ENCODE measurements at regions not wholly inside any gene's neighbourhood (a gene's known extent, or its start where the extent isn't known, plus 50 kb on each side); places are given as distances from the start of the nearest gene placed in this dataset.
"Not testable (repeated sequence)": the region's sequence is repeated elsewhere in the genome, so short reads cannot be mapped to it uniquely, and the experiment has no call there.

- H3K9ac ChIP-seq: no peak overlapping the region
- H3K27me3 ChIP-seq (ENCODE audit: insufficient read depth, low read depth): no peaks in the 10 kb centered on the region
- H3K27ac ChIP-seq: no peak overlapping the region
- H3K4me1 ChIP-seq (ENCODE audit: low read depth, poor library complexity, severe bottlenecking): no peaks in the 10 kb centered on the region
- no peak overlapping the region for H3K4me3 ChIP-seq (IDR thresholded peaks at IDR 0.05; ENCODE audit: insufficient read depth, low read depth, low read length)
- H3K4me2 ChIP-seq: no peak overlapping the region
- TF ChIP-seq CTCF (conservative IDR thresholded peaks at IDR 0.05; ENCODE audit: low read depth, low read length): no peak
- H3K36me3 ChIP-seq (ENCODE audit: insufficient read depth): no peaks in the 10 kb centered on the region
- no peaks in the 10 kb centered on the region for H4K20me1 ChIP-seq (ENCODE audit: insufficient read depth)
- no peak overlapping the region for H2AFZ ChIP-seq (ENCODE audit: low read depth)
- H3K79me2 ChIP-seq (ENCODE audit: insufficient read depth, low read depth): no peaks in the 10 kb centered on the region
These were observed 164.9 kb downstream of the THBS2 start for GRCh38 chr6:169088762-169089161.

GRCh38 chr6:169087443-169088041, 166.1 kb downstream of the THBS2 start:
- no peak for TF ChIP-seq CTCF (conservative IDR thresholded peaks at IDR 0.05; ENCODE audit: low read depth, low read length)

GRCh38 chr6:169086616-169087015, 167.0 kb downstream of the THBS2 start:
- not testable (repeated sequence) for H3K27ac ChIP-seq; H3K4me1 ChIP-seq (ENCODE audit: low read depth, poor library complexity, severe bottlenecking); H4K20me1 ChIP-seq (ENCODE audit: insufficient read depth); H3K79me2 ChIP-seq (ENCODE audit: insufficient read depth, low read depth); H3K36me3 ChIP-seq (ENCODE audit: insufficient read depth); H3K4me3 ChIP-seq (IDR thresholded peaks at IDR 0.05; ENCODE audit: insufficient read depth, low read depth, low read length); H3K27me3 ChIP-seq (ENCODE audit: insufficient read depth, low read depth); H3K9ac ChIP-seq; H3K4me2 ChIP-seq; H2AFZ ChIP-seq (ENCODE audit: low read depth)

More at GRCh38 chr6:169087443-169088041, 166.1 kb downstream of the THBS2 start:
- H3K27ac ChIP-seq: no peak overlapping the region
- no peaks in the 10 kb centered on the region for H3K79me2 ChIP-seq (ENCODE audit: insufficient read depth, low read depth)
- H3K36me3 ChIP-seq (ENCODE audit: insufficient read depth): no peaks in the 10 kb centered on the region
- no peak overlapping the region for H3K4me2 ChIP-seq
- no peaks in the 10 kb centered on the region for H3K4me1 ChIP-seq (ENCODE audit: low read depth, poor library complexity, severe bottlenecking)
- no peaks in the 10 kb centered on the region for H4K20me1 ChIP-seq (ENCODE audit: insufficient read depth)
- H3K4me3 ChIP-seq (IDR thresholded peaks at IDR 0.05; ENCODE audit: insufficient read depth, low read depth, low read length): no peak overlapping the region
- H3K9ac ChIP-seq: no peak overlapping the region
- no peak overlapping the region for H2AFZ ChIP-seq (ENCODE audit: low read depth)
- H3K27me3 ChIP-seq (ENCODE audit: insufficient read depth, low read depth): no peaks in the 10 kb centered on the region

GRCh38 chr6:169086020-169086419, 167.6 kb downstream of the THBS2 start:
- no peaks in the 10 kb centered on the region for H3K4me1 ChIP-seq (ENCODE audit: low read depth, poor library complexity, severe bottlenecking)
- H3K9ac ChIP-seq: no peak overlapping the region
- H3K79me2 ChIP-seq (ENCODE audit: insufficient read depth, low read depth): no peaks in the 10 kb centered on the region
- no peak for TF ChIP-seq CTCF (conservative IDR thresholded peaks at IDR 0.05; ENCODE audit: low read depth, low read length)
- no peaks in the 10 kb centered on the region for H3K36me3 ChIP-seq (ENCODE audit: insufficient read depth)
- no peaks in the 10 kb centered on the region for H3K27me3 ChIP-seq (ENCODE audit: insufficient read depth, low read depth)
- no peak overlapping the region for H3K4me2 ChIP-seq
- H3K27ac ChIP-seq: no peak overlapping the region
- no peaks in the 10 kb centered on the region for H4K20me1 ChIP-seq (ENCODE audit: insufficient read depth)
- no peak overlapping the region for H3K4me3 ChIP-seq (IDR thresholded peaks at IDR 0.05; ENCODE audit: insufficient read depth, low read depth, low read length)
- no peak overlapping the region for H2AFZ ChIP-seq (ENCODE audit: low read depth)

GRCh38 chr6:169085466-169085865, 168.2 kb downstream of the THBS2 start:
- Histone ChIP-seq H3K27ac (no peak overlapping the region), H3K4me2 (no peak overlapping the region), H3K4me3 (IDR thresholded peaks at IDR 0.05; ENCODE audit: insufficient read depth, low read depth, low read length) (no peak overlapping the region), H3K36me3 (ENCODE audit: insufficient read depth) (no peaks in the 10 kb centered on the region), H4K20me1 (ENCODE audit: insufficient read depth) (no peaks in the 10 kb centered on the region), H3K27me3 (ENCODE audit: insufficient read depth, low read depth) (no peaks in the 10 kb centered on the region), H2AFZ (ENCODE audit: low read depth) (no peak overlapping the region), H3K9ac (no peak overlapping the region), H3K4me1 (ENCODE audit: low read depth, poor library complexity, severe bottlenecking) (no peaks in the 10 kb centered on the region), H3K79me2 (ENCODE audit: insufficient read depth, low read depth) (no peaks in the 10 kb centered on the region)
- TF ChIP-seq CTCF (conservative IDR thresholded peaks at IDR 0.05; ENCODE audit: low read depth, low read length): no peak

GRCh38 chr6:169084557-169084956, 169.1 kb downstream of the THBS2 start:
- not testable (repeated sequence) for H3K9ac ChIP-seq; H2AFZ ChIP-seq (ENCODE audit: low read depth); H3K27me3 ChIP-seq (ENCODE audit: insufficient read depth, low read depth); H3K4me2 ChIP-seq; H3K79me2 ChIP-seq (ENCODE audit: insufficient read depth, low read depth); H4K20me1 ChIP-seq (ENCODE audit: insufficient read depth); H3K4me1 ChIP-seq (ENCODE audit: low read depth, poor library complexity, severe bottlenecking); H3K27ac ChIP-seq; H3K4me3 ChIP-seq (IDR thresholded peaks at IDR 0.05; ENCODE audit: insufficient read depth, low read depth, low read length); H3K36me3 ChIP-seq (ENCODE audit: insufficient read depth)
